Lower leg skin (tissue), 3 donors: ENCODE measurements at regions not wholly inside any gene's neighbourhood (a gene's known extent, or its start where the extent isn't known, plus 50 kb on each side); places are given as distances from the start of the nearest gene placed in this dataset.

Experiments used
- CTCF ChIP-seq, 3 donors: fragments of 450-650 bp; IDR thresholded peaks; one replicate each; pipeline ENCODE4 v1.5.1; 2016; ENCODE audit warnings: antibody characterized with exemption in 3 of 3, mild to moderate bottlenecking in 3 of 3, moderate library complexity in 2 of 3
- POLR2A ChIP-seq, 2 donors: fragments of 450-650 bp; IDR thresholded peaks; one replicate each; pipeline ENCODE4 v1.6.1; 2016 to 2017; ENCODE audit warnings: antibody characterized with exemption in 2 of 2, mild to moderate bottlenecking in 1 of 2, moderate library complexity in 1 of 2

DNA sequence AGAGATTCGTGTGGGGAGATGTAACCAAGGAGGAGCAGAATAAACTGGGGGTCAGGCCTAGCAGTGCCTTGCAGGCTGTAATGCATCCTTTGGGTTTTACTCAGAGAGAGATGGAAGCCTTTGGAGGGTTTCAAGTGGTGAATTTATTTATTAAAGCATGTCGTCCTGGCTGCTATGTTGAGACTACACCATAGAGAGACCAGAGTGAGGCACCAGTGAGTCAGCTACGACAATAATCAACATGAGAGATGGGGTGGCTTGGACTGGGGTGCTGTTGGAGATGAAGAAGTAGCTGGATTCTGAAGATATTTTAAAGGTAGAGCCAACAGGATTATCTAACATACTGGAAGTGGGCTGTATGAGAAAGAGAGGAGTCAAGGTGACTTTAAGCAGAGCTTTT is 335.3 kb upstream of the ARHGEF26 start:
- TF ChIP-seq CTCF (IDR thresholded peaks at IDR 0.05): no peak
- TF ChIP-seq POLR2A (IDR thresholded peaks at IDR 0.05): no peak
